K562 (cell line): ENCODE measurements at regions not wholly inside any gene's neighbourhood (a gene's known extent, or its start where the extent isn't known, plus 50 kb on each side); places are given as distances from the start of the nearest gene placed in this dataset.

Source experiments
- ATAC-seq: fragments of 200-7000 bp; cut with Tn5 transposase; 3 replicates; pipeline ENCODE4 v1.9.1; 2020; ENCODE audit warnings: moderate library complexity
- BruUV-seq: library from RNA; stranded (reverse); fragments of 400-500 nt; replicated peaks from 2 replicates; lab custom pipeline; 2021; lab: Mats Ljungman, UMichigan
- CTCF ChIA-PET: fragments of 300-600 bp; formaldehyde crosslinking; extraction: SDS; loops from one replicate; lab custom pipeline; 2021; ENCODE audit warnings: low intra/inter-chr PET ratio; lab: Yijun Ruan, JAX
- POLR2A ChIA-PET: fragments of 300-600, 350-650 bp; sonication (Branson Sonifier 250); formaldehyde crosslinking; extraction: SDS; loops from one replicate; lab custom pipeline; 2021; ENCODE audit warnings: antibody characterized with exemption, inconsistent platforms; lab: Yijun Ruan, JAX
- DNase-seq, 4 experiments: peaks; one replicate each; pipeline versions ENCODE4 v3.0.0 to v3.0.0-alpha.2; 2011 to 2018; ENCODE audit warnings: low spot score in 3 of 4, mixed read lengths in 3 of 4; ENCODE audit errors: extremely low read depth in 1 of 4
- FAIRE-seq: peaks from 2 replicates; lab custom pipeline; 2011; peaks lifted over from hg19 to GRCh38; lab: Jason Lieb, UNC
- H2AFZ ChIP-seq: 2 replicates; pipeline ENCODE4 v1.6.0; 2011; ENCODE audit warnings: low read depth, low read length, control low read depth, inconsistent platforms
- H3K27ac ChIP-seq: fragments of 200-600 bp; 3 replicates; pipeline ENCODE4 v1.8.0; 2011; ENCODE audit warnings: low read depth, mild to moderate bottlenecking, control low read depth, inconsistent platforms, low read length, moderate library complexity, mixed read lengths; ENCODE audit errors: extremely low read depth
- H3K27me3 ChIP-seq, 2 experiments: fragments of 300-600 bp in 1 of 2; 2 replicates in 1 of 2; 3 replicates in 1 of 2; pipeline versions ENCODE4 v1.6.0 to v1.8.0; 2011; ENCODE audit warnings: inconsistent platforms in 2 of 2, low read length in 2 of 2, mild to moderate bottlenecking in 1 of 2, mixed read lengths in 1 of 2, moderate library complexity in 1 of 2; ENCODE audit not compliant: control insufficient read depth in 2 of 2, insufficient read depth in 2 of 2
- H3K36me3 ChIP-seq: fragments of 300-600 bp; 3 replicates; pipeline ENCODE4 v1.8.0; 2011; ENCODE audit warnings: mild to moderate bottlenecking, low read length, inconsistent platforms; ENCODE audit not compliant: control insufficient read depth, insufficient read depth
- H3K4me1 ChIP-seq, 2 experiments: fragments of 200-600 bp in 1 of 2; replicated peaks in 1 of 2; 2 replicates in 1 of 2; 3 replicates in 1 of 2; pipeline versions ENCODE4 v1.5.1 to v1.8.0; 2011; ENCODE audit warnings: inconsistent platforms in 2 of 2, low read length in 2 of 2, mild to moderate bottlenecking in 1 of 2, mixed read lengths in 1 of 2, moderate library complexity in 1 of 2; ENCODE audit not compliant: control insufficient read depth in 2 of 2, insufficient read depth in 2 of 2
- H3K4me2 ChIP-seq: 2 replicates; pipeline ENCODE4 v1.6.1; 2011; ENCODE audit warnings: low read length, control low read depth, inconsistent platforms, mixed read lengths; ENCODE audit not compliant: insufficient read depth
- H3K4me3 ChIP-seq: fragments of 200-600 bp; sonication (generic), shearing (Covaris generic); 2 replicates; pipeline ENCODE4 v1.5.1; 2016; ENCODE audit warnings: control low read depth, inconsistent platforms
- H3K79me2 ChIP-seq: fragments of 200-600 bp; 3 replicates; pipeline ENCODE4 v1.8.0; 2011; ENCODE audit warnings: low read length, inconsistent platforms; ENCODE audit not compliant: control insufficient read depth, insufficient read depth
- H3K9ac ChIP-seq, 2 experiments: 2 replicates each; pipeline versions ENCODE4 v1.6.0 to v1.6.1; 2011; ENCODE audit warnings: low read depth in 2 of 2, low read length in 2 of 2, control low read depth in 1 of 2, inconsistent platforms in 1 of 2, mild to moderate bottlenecking in 1 of 2, mixed read lengths in 1 of 2; ENCODE audit not compliant: insufficient read depth in 1 of 2
- H3K9me1 ChIP-seq: one replicate; pipeline ENCODE4 v1.6.0; 2011; ENCODE audit warnings: inconsistent platforms, mild to moderate bottlenecking, low read length, moderate library complexity; ENCODE audit not compliant: control insufficient read depth, insufficient read depth
- H3K9me3 ChIP-seq: replicated peaks from 2 replicates; pipeline ENCODE4 v1.5.1; 2011; ENCODE audit warnings: low read depth, low read length, inconsistent platforms; ENCODE audit not compliant: control insufficient read depth, insufficient read depth
- H4K20me1 ChIP-seq: replicated peaks from 2 replicates; pipeline ENCODE4 v1.6.1; 2011; ENCODE audit warnings: low read length, inconsistent platforms, mixed read lengths; ENCODE audit not compliant: control insufficient read depth, insufficient read depth
- KDM5B ChIP-seq: fragments of 200-600 bp; sonication (generic); IDR thresholded peaks from 2 replicates; pipeline ENCODE4 v1.6.1; 2012; ENCODE audit warnings: low read depth, mild to moderate bottlenecking, moderate library complexity, low read length, control low read depth, inconsistent platforms; ENCODE audit not compliant: insufficient replicate concordance
- KLF16 ChIP-seq: IDR thresholded peaks from 2 replicates; pipeline ENCODE4 v1.6.1; 2016; ENCODE audit warnings: antibody characterized with exemption
- L3MBTL2 ChIP-seq: fragments of 450-650 bp; IDR thresholded peaks from 2 replicates; pipeline ENCODE4 v1.6.1; 2016; ENCODE audit warnings: mild to moderate bottlenecking, moderate library complexity
- MED1 ChIP-seq: sonication (generic); formaldehyde crosslinking; IDR thresholded peaks from 2 replicates; pipeline ENCODE4 v1.8.1; 2023; ENCODE audit warnings: missing genetic modification reagents, borderline replicate concordance
- MTA3 ChIP-seq: fragments of 450-650 bp; formaldehyde crosslinking; IDR thresholded peaks from 2 replicates; pipeline ENCODE4 v1.6.1; 2017; ENCODE audit warnings: mild to moderate bottlenecking, borderline replicate concordance
- NFIX ChIP-seq: fragments of 250-450 bp; sonication (Bioruptor Pico); IDR thresholded peaks from 2 replicates; pipeline ENCODE4 v1.4.0; 2020; ENCODE audit warnings: low read depth, mild to moderate bottlenecking, moderate library complexity
- SIN3B ChIP-seq: fragments of 450-650 bp; IDR thresholded peaks from 2 replicates; pipeline ENCODE4 v1.6.1; 2017; ENCODE audit warnings: low read depth, mild to moderate bottlenecking, moderate library complexity
- SREBF1 ChIP-seq: fragments of 150-350 bp; IDR thresholded peaks from 2 replicates; pipeline ENCODE4 v1.6.1; 2014; ENCODE audit warnings: antibody characterized with exemption, low read depth, low read length, borderline replicate concordance
- ZBTB2 ChIP-seq: fragments of 450-650 bp; IDR thresholded peaks from 2 replicates; pipeline ENCODE4 v1.6.1; 2016; ENCODE audit warnings: antibody characterized with exemption
- ZNF280B ChIP-seq: fragments of 250-450 bp; sonication (Bioruptor Pico); IDR thresholded peaks from 2 replicates; pipeline ENCODE4 v1.5.1; 2021; ENCODE audit warnings: mild to moderate bottlenecking
- ZNF583 ChIP-seq: fragments of 250-450 bp; sonication (Bioruptor Pico); IDR thresholded peaks from 2 replicates; pipeline ENCODE4 v1.4.0; 2020
- WGBS: fragments of 100-300 bp; shearing (Covaris generic); methylation state at CpG from one replicate; pipeline ENCODE4 v1.1.6; 2016; ENCODE audit warnings: low coverage, mixed read lengths; ENCODE audit not compliant: insufficient coverage; ENCODE audit errors: missing lambda C conversion rate; 5-methylcytosine and 5-hydroxymethylcytosine counted together
- in situ Hi-C: fragments of 300-500 bp; cut with MboI; formaldehyde crosslinking; loops from 4 replicates; pipeline ENCODE4 v1.15.0; 2018; ENCODE audit warnings: inconsistent platforms, mixed read lengths
- intact Hi-C: fragments of 100-400 bp; cut with micrococcal nuclease; formaldehyde crosslinking; loops from 2 replicates; pipeline ENCODE4 v1.14.2; 2022
- TF ChIP-seq, protein P1 (sequence below): sonication (generic); formaldehyde crosslinking; IDR thresholded peaks from 2 replicates; pipeline ENCODE4 v1.8.0; 2022; ENCODE audit warnings: mild to moderate bottlenecking, missing genetic modification reagents
- TF ChIP-seq, protein P2 (sequence below): fragments of 200-800 bp; sonication (Bioruptor generic); IDR thresholded peaks from 2 replicates; pipeline ENCODE4 v1.6.1; 2017; ENCODE audit warnings: missing genetic modification characterization, missing compliant biosample characterization
- TF ChIP-seq, protein P3 (sequence below): fragments of 450-650 bp; formaldehyde crosslinking; IDR thresholded peaks from 2 replicates; pipeline ENCODE4 v1.4.0; 2020; ENCODE audit warnings: mild to moderate bottlenecking, moderate library complexity
- TF ChIP-seq, protein P4 (sequence below): fragments of 250-450 bp; sonication (Bioruptor Pico); IDR thresholded peaks from 2 replicates; pipeline ENCODE4 v1.5.0; 2020; ENCODE audit warnings: mild to moderate bottlenecking, borderline replicate concordance

- FAIRE-seq: peak; percentile 90
- peaks cover 2 to 27% of the 10 kb centered on the region in 2 experiments; a peak in 4 of 5 replicates for H3K27me3 ChIP-seq
- WGBS: 5% methylated on average over 16 of the region's 25 CpGs
- TF ChIP-seq L3MBTL2: peak; percentile 75
- TF ChIP-seq KLF16: peak; percentile 21; the same call in 1 of the 2 replicates
- TF ChIP-seq ZNF583 (CRISPR knock-in tag): no peak
- TF ChIP-seq, protein P1, sequence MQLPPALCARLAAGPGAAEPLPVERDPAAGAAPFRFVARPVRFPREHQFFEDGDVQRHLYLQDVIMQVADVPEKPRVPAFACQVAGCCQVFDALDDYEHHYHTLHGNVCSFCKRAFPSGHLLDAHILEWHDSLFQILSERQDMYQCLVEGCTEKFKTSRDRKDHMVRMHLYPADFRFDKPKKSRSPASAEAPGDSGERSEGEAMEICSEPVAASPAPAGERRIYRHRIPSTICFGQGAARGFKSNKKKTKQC (CRISPR knock-in tag): no peak
- no peak for TF ChIP-seq SIN3B
- TF ChIP-seq, protein P2, sequence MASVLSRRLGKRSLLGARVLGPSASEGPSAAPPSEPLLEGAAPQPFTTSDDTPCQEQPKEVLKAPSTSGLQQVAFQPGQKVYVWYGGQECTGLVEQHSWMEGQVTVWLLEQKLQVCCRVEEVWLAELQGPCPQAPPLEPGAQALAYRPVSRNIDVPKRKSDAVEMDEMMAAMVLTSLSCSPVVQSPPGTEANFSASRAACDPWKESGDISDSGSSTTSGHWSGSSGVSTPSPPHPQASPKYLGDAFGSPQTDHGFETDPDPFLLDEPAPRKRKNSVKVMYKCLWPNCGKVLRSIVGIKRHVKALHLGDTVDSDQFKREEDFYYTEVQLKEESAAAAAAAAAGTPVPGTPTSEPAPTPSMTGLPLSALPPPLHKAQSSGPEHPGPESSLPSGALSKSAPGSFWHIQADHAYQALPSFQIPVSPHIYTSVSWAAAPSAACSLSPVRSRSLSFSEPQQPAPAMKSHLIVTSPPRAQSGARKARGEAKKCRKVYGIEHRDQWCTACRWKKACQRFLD (CRISPR knock-in tag): no peak
- no peak for TF ChIP-seq NFIX (CRISPR knock-in tag)
- TF ChIP-seq ZBTB2: peak; percentile 78
- TF ChIP-seq, protein P3, sequence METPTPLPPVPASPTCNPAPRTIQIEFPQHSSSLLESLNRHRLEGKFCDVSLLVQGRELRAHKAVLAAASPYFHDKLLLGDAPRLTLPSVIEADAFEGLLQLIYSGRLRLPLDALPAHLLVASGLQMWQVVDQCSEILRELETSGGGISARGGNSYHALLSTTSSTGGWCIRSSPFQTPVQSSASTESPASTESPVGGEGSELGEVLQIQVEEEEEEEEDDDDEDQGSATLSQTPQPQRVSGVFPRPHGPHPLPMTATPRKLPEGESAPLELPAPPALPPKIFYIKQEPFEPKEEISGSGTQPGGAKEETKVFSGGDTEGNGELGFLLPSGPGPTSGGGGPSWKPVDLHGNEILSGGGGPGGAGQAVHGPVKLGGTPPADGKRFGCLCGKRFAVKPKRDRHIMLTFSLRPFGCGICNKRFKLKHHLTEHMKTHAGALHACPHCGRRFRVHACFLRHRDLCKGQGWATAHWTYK: no peak
- TF ChIP-seq MTA3: peak; percentile 87
- no peak for TF ChIP-seq ZNF280B (CRISPR knock-in tag)
- peak; percentile 48 for TF ChIP-seq KDM5B
- TF ChIP-seq, protein P4, sequence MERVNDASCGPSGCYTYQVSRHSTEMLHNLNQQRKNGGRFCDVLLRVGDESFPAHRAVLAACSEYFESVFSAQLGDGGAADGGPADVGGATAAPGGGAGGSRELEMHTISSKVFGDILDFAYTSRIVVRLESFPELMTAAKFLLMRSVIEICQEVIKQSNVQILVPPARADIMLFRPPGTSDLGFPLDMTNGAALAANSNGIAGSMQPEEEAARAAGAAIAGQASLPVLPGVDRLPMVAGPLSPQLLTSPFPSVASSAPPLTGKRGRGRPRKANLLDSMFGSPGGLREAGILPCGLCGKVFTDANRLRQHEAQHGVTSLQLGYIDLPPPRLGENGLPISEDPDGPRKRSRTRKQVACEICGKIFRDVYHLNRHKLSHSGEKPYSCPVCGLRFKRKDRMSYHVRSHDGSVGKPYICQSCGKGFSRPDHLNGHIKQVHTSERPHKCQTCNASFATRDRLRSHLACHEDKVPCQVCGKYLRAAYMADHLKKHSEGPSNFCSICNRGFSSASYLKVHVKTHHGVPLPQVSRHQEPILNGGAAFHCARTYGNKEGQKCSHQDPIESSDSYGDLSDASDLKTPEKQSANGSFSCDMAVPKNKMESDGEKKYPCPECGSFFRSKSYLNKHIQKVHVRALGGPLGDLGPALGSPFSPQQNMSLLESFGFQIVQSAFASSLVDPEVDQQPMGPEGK (CRISPR knock-in tag): no peak
- no peak for TF ChIP-seq MED1 (CRISPR knock-in tag)
- no peak for TF ChIP-seq SREBF1
Measured at GRCh38 chr12:34335819-34336262, 313.5 kb downstream of the ALG10 start.

More at GRCh38 chr12:34335819-34336262, 313.5 kb downstream of the ALG10 start:
- Histone ChIP-seq H4K20me1 (no peaks in the 10 kb centered on the region), H3K9ac (peak overlapping the region; percentile 70 to 90), H3K4me2 (peak overlapping the region; percentile 72), H3K36me3 (no peaks in the 10 kb centered on the region), H3K9me1 (no peaks in the 10 kb centered on the region), H3K4me3 (peak overlapping the region; percentile 31), H2AFZ (peak overlapping the region; percentile 93), H3K9me3 (no peaks in the 10 kb centered on the region), H3K27ac (peak overlapping the region; percentile 73), H3K79me2 (no peaks in the 10 kb centered on the region), H3K4me1 (peaks cover 10 to 92% of the 10 kb centered on the region in 2 experiments; a peak in 4 of 5 replicates)
- CTCF ChIA-PET: no interaction called here
- ATAC-seq (peak; percentile 74), DNase-seq (peak; percentile 80 to 87 (median 85))
- POLR2A ChIA-PET: no interaction called here
- intact Hi-C loops (no loop called here), in situ Hi-C loops (no loop called here)
- no TSS peak for BruUV-seq
